ENCODE measurements at regions not wholly inside any gene's neighbourhood (a gene's known extent, or its start where the extent isn't known, plus 50 kb on each side); places are given as distances from the start of the nearest gene placed in this dataset.

GRCh38 chr2:205925373-205926337, 160.3 kb downstream of the INO80D start (continued):
- TF ChIP-seq ZBTB44 (CRISPR knock-in tag; IDR thresholded peaks at IDR 0.05) = no peak
- TF ChIP-seq THAP9 (CRISPR knock-in tag; IDR thresholded peaks at IDR 0.05; ENCODE audit: borderline replicate concordance) = peak; percentile 42; the same call in 1 of the 2 replicates
- TF ChIP-seq KLF11 (CRISPR knock-in tag; IDR thresholded peaks at IDR 0.05) = no peak
- no peak for TF ChIP-seq ZNF776 (CRISPR knock-in tag; IDR thresholded peaks at IDR 0.05)
- 0 out of 2 replicates have a peak, but pooled peaks have one; percentile 16 for TF ChIP-seq ZNF629 (CRISPR knock-in tag; conservative IDR thresholded peaks at IDR 0.05)
- TF ChIP-seq ZNF331 (CRISPR knock-in tag; IDR thresholded peaks at IDR 0.05) = 0 out of 2 replicates have a peak, but pooled peaks have one; percentile 47
- TF ChIP-seq TFAP4 (IDR thresholded peaks at IDR 0.05; ENCODE audit: borderline replicate concordance, low read depth) = no peak
- no peak for TF ChIP-seq ZNF12 (CRISPR knock-in tag; IDR thresholded peaks at IDR 0.05)
- no peak for TF ChIP-seq ZNF143 (CRISPR knock-in tag; IDR thresholded peaks at IDR 0.05)
- TF ChIP-seq ZFP36 (IDR thresholded peaks at IDR 0.05; ENCODE audit: borderline replicate concordance, low read depth, low read length, partially characterized antibody) = no peak
- TF ChIP-seq CHD4 (IDR thresholded peaks at IDR 0.05; ENCODE audit: borderline replicate concordance, low read length) = no peak
- TF ChIP-seq ZBTB33 (CRISPR knock-in tag; IDR thresholded peaks at IDR 0.05) = 0 out of 2 replicates have a peak, but pooled peaks have one; percentile 41
- TF ChIP-seq NFAT5 (CRISPR knock-in tag; IDR thresholded peaks at IDR 0.05) = no peak
- no peak for TF ChIP-seq TP53 (CRISPR knock-in tag; conservative IDR thresholded peaks at IDR 0.05)
- TF ChIP-seq ELF3 (CRISPR knock-in tag; IDR thresholded peaks at IDR 0.05) = peak; percentile 44; the same call in 1 of the 2 replicates
- no peak for TF ChIP-seq POLR2AphosphoS5 (IDR thresholded peaks at IDR 0.05; ENCODE audit: low read depth, low read length)

Measured in HepG2 (cell line).